HG02571 (cell line): ENCODE measurements at regions not wholly inside any gene's neighbourhood (a gene's known extent, or its start where the extent isn't known, plus 50 kb on each side); places are given as distances from the start of the nearest gene placed in this dataset.

Experiments used
- ATAC-seq: cut with Tn5 transposase; IDR thresholded peaks from one replicate; pipeline ENCODE4 v1.9.1; 2021; ENCODE audit warnings: mild to moderate bottlenecking, moderate library complexity; ENCODE audit not compliant: unreplicated experiment

- ATAC-seq = no peak
These were observed 50.9 kb downstream of the TNP1 start for GRCh38 chr2:216808805-216809425.

DNA sequence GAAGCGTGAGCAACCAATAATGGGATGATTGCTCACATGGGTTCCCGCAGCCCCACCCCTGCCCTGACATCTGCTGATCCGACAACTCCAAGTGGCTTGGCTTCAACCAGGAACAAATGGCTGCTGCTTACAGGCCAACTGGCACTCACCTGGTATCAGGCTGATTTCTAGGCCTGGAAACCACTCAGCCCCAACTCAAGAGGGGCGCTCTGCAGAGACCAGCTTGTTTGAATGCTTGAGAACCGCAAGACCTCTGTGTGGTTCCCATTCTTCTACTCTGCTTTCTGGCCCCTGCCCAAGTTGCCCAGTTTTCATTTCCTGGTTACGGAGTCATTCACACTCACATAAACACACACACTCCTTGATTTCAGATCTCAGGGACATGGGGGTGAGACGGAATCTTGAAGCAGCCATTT, 52.0 kb downstream of the TNP1 start:
- ATAC-seq = no peak

DNA sequence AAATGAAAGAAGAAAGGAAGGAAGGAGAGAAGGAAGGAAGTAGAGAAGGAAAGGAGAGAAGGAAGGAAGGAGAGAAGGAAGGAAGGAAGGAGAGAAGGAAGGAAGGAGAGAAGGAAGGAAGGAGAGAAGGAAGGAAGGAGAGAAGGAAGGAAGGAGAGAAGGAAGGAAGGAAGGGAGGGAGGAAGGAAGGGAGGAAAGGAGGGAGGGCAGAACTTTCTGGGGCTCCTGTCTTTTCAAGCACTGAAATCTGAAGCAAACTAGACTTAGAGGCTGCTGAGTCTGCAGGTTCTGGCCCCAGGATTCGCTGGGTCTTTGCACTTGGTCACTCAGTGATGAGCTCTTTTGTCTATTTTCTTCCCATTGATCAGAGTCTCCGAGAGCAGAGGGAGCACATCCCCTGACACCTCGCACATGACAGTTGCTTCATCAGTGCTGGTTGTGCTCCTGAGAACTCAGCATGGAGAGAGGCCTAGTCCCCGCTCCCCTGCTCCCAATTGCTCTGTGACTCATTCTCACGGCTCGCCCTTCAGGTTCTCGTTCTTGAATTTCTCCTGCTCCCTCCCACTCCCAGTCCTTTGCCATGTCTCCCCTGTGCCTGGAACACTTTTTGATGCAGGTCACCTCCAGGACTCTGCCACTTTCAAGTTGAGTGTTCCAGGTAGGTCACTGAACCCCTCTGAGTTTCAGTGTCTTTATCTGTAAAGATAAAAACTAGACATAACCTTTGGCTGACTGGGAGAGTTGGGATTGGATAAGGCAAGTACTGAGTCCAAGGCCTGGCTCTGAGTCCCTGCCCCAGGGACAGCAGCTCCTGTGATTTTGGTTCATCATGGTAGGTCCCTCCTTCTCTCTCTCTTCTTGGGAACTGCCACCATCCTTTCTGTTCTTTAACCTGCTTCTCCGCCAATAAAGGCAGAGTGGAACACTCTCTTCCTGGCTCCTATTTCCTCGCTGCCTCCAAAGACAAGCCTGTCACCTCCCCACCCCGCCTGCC, 55.2 kb downstream of the TNP1 start:
- ATAC-seq = no peak

- ATAC-seq = no peak
These were observed 56.1 kb downstream of the TNP1 start for GRCh38 chr2:216803791-216804190.

- ATAC-seq = no peak
These were observed 57.2 kb downstream of the TNP1 start for GRCh38 chr2:216802516-216803215.

DNA sequence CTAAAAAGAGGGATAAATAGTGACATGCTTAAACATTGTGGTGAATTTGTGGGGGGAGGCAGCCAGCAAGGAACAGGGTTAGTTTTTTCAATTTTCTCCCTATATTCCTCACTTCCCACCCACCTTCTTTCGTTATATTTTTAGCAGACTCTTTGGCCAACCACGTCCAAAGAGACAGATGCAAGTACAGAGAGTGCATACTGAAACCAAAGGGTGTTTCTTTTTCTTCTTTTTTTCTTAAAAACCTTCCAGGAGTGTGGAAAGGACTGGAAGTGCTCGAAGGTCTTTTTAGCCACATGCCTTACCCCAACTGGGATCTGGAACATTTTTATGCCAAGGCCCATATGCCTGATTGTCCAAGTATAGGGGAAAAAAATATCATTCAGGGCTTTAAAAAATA, 59.0 kb downstream of the TNP1 start:
- no peak for ATAC-seq

GRCh38 chr2:216799873-216800431, 59.9 kb downstream of the TNP1 start:
- no peak for ATAC-seq

DNA sequence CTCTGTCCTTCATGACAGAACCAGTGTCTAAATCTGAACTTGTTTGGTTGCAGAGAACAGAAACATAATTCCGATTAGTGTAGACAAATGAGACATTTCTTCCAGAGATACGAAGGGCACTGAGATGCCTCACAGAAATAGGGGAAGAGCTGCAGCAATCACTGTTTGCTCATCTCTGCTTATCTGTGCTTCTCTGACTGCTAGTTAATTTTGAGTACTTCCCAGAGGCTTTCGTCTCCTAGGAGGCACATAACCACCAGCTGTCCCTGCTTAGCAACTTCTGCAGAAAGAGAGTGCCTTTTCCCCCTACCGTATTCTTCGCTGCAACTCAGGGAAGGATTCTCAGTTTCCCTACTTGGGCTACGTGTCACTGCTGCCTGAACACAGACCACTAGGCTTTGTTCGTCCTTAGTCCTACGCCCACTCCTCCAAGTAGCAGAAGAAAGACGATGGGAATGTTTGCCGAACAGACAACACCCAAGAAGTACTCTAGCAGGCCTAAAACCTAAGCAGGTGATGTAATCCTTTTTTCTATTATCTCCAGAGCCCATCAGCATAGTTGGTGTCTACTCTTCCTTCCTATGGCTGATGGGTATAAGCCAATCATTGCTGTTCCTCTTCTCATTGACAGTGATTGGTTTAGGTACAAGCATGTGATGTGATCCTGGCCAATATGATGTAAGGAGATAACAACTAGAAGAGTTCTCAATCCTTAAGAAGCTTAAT, 63.6 kb downstream of the TNP1 start:
- ATAC-seq = no peak

DNA sequence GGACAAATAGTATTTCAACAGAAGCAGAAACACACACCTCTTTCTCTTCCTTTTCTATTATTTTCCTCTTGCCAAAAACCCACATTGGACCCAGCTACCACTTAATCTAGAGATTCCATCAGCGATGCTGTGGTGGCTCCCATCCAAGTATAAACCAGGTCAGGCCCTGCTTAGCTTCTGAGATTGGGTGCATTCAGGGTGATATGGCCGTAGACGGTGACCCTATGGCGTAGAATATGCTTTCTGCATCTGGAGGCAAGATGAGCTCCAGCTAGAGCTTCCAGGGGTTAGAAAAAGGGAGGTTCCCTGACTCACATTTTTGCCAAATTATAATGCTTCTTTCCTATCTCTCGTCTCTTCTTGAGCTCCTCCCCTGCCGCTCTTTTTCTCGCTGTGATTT, 66.5 kb downstream of the TNP1 start:
- ATAC-seq = no peak

- no peak for ATAC-seq
These were observed 67.4 kb downstream of the TNP1 start for GRCh38 chr2:216792222-216793021.

DNA sequence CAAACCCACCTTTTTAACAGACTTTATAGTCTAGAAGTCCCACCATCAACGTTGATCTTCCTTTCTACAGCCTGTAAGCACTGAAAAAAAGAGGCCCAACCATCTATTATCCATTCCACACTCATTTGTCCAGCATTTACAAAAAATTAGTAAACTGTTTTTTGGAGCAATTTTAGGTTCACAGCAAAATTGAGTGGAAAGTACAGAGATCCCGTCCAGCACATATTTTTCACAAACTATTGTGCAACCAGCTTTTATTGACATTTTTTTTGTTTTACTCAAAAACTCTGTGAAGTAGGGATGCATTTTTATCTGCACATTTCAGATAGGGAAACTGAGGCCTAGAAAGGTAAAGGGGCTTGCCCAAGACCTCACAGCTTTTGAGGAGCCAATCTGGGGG, 68.6 kb downstream of the TNP1 start:
- no peak for ATAC-seq

GRCh38 chr2:216789081-216789480, 70.8 kb downstream of the TNP1 start:
- no peak for ATAC-seq

DNA sequence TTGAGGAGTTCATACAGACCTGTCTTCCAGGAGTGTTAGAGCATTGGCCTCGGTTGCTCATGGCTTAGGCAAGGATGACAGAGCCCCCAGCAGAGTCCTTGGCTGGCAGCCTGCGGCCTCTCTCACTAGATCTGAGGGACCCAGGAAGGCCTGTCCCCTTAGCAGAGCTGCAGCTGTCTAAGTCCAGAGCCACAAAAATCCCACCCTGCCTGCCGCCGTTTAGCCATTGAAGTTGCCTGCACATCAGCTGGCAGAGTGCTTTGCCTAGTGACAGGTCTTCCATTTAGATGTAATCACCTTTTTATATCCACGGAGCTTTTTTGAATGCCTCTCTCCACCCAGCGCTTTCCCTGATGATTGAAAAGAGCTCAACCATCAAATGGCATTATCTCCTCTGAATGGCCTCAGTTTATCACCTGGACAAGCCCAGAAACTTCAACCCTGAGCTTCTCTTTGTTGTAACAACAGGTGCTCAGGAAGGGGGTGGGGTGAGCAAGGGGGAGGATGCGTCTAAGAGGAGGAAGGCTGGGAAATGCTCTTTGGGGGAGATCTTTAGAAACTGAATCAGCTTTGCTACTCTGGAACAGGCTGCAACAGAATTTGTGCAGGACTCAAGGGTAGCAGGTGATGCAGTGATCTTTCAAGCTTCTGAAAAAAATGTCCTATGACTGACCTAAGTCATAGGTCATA, 71.9 kb downstream of the TNP1 start:
- no peak for ATAC-seq

- ATAC-seq = no peak
These were observed 73.2 kb downstream of the TNP1 start for GRCh38 chr2:216786676-216787075.

GRCh38 chr2:216784456-216784855, 75.4 kb downstream of the TNP1 start:
- ATAC-seq = no peak

DNA sequence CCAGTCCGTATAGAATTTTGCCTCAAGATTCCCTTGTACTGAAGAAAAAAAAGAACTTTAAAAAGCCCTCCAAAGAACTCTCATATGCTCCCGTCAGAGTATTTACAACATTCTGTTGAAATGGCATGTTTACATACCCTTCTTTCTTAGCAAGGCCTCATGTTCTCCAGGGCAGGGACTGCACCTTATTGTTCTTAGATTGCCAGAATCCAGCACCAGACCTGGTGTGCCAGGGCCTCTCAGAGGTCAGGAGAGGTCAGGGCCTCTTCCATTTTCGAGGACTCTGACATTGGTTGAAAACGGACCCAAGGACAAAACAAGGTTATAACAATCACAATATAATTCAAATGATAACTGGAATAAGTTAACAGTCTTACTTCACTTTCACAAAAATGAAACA, 78.2 kb downstream of the TNP1 start:
- ATAC-seq = no peak

- ATAC-seq = no peak
These were observed 79.0 kb downstream of the TNP1 start for GRCh38 chr2:216780843-216781242.

- ATAC-seq = peak; percentile 88
These were observed 82.1 kb downstream of the TNP1 start for GRCh38 chr2:216777637-216778273.
